ES-I3 (cell line): ENCODE measurements at regions not wholly inside any gene's neighbourhood (a gene's known extent, or its start where the extent isn't known, plus 50 kb on each side); places are given as distances from the start of the nearest gene placed in this dataset.
"Not testable (repeated sequence)": the region's sequence is repeated elsewhere in the genome, so short reads cannot be mapped to it uniquely, and the experiment has no call there.

Experiments used
- H3K36me3 ChIP-seq: 2 replicates; pipeline ENCODE4 v1.6.1; 2013; ENCODE audit warnings: mild to moderate bottlenecking, low read length, control low read depth, moderate library complexity; ENCODE audit not compliant: insufficient read depth
- H3K4me1 ChIP-seq: 2 replicates; pipeline ENCODE4 v1.6.1; 2013; ENCODE audit warnings: mild to moderate bottlenecking, control low read depth, low read length; ENCODE audit not compliant: insufficient read depth
- H3K9ac ChIP-seq: 2 replicates; pipeline ENCODE4 v1.6.1; 2013; ENCODE audit warnings: low read depth, mild to moderate bottlenecking, low read length, moderate library complexity
- H3K9me3 ChIP-seq: 2 replicates; pipeline ENCODE4 v1.6.1; 2013; ENCODE audit warnings: mild to moderate bottlenecking, low read length, moderate library complexity; ENCODE audit not compliant: control insufficient read depth, insufficient read depth

DNA sequence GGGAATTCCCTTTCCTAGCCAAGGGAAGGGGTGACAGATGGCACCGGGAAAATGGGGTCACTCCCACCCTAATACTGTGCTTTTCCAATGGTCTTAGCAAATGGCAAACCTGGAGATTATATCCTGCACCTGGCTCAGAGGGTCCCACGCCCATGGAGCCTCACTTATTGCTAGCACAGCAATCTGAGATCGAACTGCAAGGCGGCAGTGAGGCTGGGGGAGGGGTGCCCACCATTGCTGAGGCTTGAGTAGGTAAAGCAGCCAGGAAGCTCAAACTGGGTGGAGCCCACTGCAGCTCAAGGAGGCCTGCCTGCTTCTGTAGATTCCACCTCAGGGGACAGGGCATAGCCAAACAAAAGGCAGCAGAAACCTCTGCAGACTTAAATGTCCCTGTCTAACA is 438.9 kb downstream of the TMEM182 start:
- H3K9me3 ChIP-seq, result not testable (repeated sequence)

DNA sequence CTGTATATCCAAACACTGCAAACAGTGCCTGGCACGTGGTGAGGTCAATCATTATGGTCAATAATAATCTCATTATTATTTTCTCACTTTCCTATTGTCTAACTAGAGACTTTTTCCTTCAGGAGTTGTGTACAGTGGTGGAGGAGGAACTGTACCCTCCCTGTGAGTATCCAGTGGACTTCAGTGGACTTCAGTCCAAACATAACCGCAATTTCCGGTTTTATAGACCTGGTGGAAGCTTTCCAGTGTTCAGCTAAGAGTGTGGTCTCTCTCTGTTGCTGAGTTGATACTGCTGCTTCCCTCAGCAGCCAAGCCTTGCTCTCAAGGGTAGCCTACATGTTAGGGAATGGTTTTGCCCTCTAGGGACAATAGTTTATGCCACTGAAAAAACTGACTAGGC is 447.1 kb downstream of the TMEM182 start:
- no peaks in the 10 kb centered on the region for H3K36me3 ChIP-seq
- no peaks in the 10 kb centered on the region for H3K9me3 ChIP-seq
- no peaks in the 10 kb centered on the region for H3K4me1 ChIP-seq
- H3K9ac ChIP-seq, result no peak overlapping the region

More for the DNA sequence above, 438.9 kb downstream of the TMEM182 start:
- H3K36me3 ChIP-seq, H3K4me1 ChIP-seq, H3K9ac ChIP-seq: not testable (repeated sequence)

DNA sequence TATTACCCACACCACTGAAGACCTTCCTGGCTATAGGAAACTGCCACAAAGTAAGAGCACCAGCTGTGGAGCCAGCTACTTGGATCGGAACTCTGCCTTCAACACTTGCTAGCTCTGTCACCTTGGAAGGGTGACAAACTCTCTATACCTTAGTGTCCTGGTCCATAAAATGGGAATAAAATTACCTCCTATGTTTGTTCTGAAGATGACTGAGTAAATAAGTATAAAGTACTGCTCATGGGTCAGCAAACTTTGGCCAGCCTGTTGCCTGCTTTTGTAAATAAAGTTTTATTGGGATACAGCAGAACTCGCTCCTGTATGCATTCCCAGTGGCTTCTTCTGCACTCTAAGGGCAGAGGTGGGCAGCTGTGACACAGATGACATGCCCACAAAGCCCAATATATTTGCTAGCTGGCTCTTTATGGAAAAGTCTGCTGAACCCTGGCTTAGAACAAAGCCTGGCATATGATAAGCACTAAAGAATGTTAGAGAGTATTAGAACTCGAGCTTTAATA is 451.3 kb downstream of the TMEM182 start:
- Histone ChIP-seq H3K36me3 (no peaks in the 10 kb centered on the region), H3K9me3 (no peaks in the 10 kb centered on the region), H3K4me1 (no peaks in the 10 kb centered on the region), H3K9ac (no peak overlapping the region)

- Histone ChIP-seq H3K9ac (no peak overlapping the region), H3K36me3 (no peaks in the 10 kb centered on the region), H3K9me3 (no peaks in the 10 kb centered on the region), H3K4me1 (no peaks in the 10 kb centered on the region)
These were observed 456.7 kb downstream of the TMEM182 start for GRCh38 chr2:103218516-103218915.

DNA sequence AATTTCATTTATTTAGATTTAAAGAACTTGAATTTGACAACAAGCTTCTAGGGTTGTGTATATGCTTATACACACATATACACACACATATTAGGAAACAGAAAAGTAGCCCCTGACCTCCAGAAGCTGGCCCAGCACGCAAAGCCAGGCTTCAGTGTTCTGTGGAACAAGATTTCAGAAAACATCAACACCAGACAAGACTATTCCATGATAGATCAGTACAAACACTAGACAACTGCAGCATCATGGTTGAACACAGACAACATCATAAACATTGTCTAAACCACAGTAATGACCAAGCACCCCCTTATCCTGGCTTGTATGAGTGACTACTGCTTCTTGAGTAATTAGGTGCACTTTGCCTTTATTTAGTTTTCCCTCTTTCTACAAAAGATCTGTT is 457.6 kb downstream of the TMEM182 start:
- Histone ChIP-seq H3K36me3 (no peaks in the 10 kb centered on the region), H3K4me1 (no peaks in the 10 kb centered on the region), H3K9ac (no peak overlapping the region), H3K9me3 (no peaks in the 10 kb centered on the region)

GRCh38 chr2:103222969-103223368 is 461.1 kb downstream of the TMEM182 start:
- Histone ChIP-seq H3K4me1 (no peaks in the 10 kb centered on the region), H3K9me3 (no peaks in the 10 kb centered on the region), H3K9ac (no peak overlapping the region), H3K36me3 (no peaks in the 10 kb centered on the region)

- H3K4me1 ChIP-seq, result no peaks in the 10 kb centered on the region
- H3K9ac ChIP-seq, result no peak overlapping the region
- no peaks in the 10 kb centered on the region for H3K36me3 ChIP-seq
- H3K9me3 ChIP-seq, result no peaks in the 10 kb centered on the region
These were observed 469.0 kb downstream of the TMEM182 start for GRCh38 chr2:103230796-103231195.

GRCh38 chr2:103232865-103233264 is 471.0 kb downstream of the TMEM182 start:
- Histone ChIP-seq H3K9ac (no peak overlapping the region), H3K36me3 (no peaks in the 10 kb centered on the region), H3K9me3 (no peaks in the 10 kb centered on the region)

DNA sequence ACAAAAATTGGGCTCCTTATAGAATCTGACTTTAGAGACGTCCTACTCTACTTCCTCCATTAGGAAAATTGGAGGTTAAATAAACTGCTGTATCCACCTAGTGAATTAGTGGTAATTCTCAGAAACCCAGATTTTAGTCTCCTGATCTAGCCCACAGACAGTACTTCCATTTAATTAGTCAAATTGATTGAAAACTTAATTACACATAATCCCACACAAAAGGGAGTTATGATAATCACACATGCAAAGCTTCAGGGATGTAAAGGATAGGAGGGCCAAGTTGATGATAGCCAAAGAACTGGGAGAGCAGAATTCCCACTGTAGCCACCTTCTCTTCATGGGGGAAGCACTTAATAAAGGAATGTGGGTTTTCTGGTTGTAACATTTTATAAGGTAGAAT is 471.9 kb downstream of the TMEM182 start:
- Histone ChIP-seq H3K9me3 (no peaks in the 10 kb centered on the region), H3K4me1 (no peaks in the 10 kb centered on the region), H3K36me3 (no peaks in the 10 kb centered on the region)

More at GRCh38 chr2:103232865-103233264, 471.0 kb downstream of the TMEM182 start:
- no peaks in the 10 kb centered on the region for H3K4me1 ChIP-seq

DNA sequence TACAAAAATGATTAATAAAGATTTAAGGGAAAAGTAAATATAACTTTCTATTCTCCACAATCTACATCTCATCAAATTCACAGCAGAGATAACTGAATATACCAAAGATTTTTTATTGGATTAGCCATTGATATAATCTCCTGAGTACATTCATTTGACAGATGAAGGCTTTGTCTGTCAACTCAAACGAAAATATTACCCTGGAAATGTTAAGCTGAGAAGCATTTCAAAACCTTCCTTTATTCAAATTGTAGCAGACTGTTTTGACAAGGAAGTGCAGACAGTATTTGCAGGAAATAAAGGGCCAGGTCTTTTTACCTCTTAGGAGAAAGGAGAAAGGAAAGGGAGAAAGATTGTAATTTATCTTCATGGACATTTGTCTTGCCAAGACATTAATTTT is 473.5 kb downstream of the TMEM182 start:
- no peaks in the 10 kb centered on the region for H3K36me3 ChIP-seq
- no peak overlapping the region for H3K9ac ChIP-seq
- no peaks in the 10 kb centered on the region for H3K9me3 ChIP-seq
- H3K4me1 ChIP-seq, result no peaks in the 10 kb centered on the region

More for the DNA sequence above, 471.9 kb downstream of the TMEM182 start:
- H3K9ac ChIP-seq, result no peak overlapping the region

DNA sequence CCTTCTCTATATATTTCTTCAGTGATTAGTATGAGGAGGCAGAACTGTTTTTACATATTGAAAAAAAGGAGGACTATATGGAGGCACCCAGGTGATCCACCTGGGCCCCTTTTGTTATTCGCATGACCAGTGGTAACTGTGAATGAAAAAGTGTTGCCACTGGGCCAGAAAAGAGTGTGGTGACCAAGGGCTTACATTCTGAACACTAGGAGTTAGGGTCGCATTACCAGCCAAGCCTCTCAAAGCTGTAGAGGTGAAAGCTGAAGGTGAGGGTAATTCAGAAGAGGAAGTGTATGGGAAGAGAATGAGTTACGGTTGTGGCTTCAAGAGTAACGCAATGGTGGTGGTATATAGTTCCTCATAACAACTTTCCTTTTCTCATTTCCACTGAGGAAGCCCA is 487.6 kb downstream of the TMEM182 start:
- H3K9ac ChIP-seq, result no peak overlapping the region

GRCh38 chr2:103252781-103253180 is 490.9 kb downstream of the TMEM182 start:
- no peaks in the 10 kb centered on the region for H3K36me3 ChIP-seq
- H3K9ac ChIP-seq, result no peak overlapping the region
- H3K9me3 ChIP-seq, result no peaks in the 10 kb centered on the region
- H3K4me1 ChIP-seq, result no peaks in the 10 kb centered on the region

More for the DNA sequence above, 487.6 kb downstream of the TMEM182 start:
- Histone ChIP-seq H3K9me3 (no peaks in the 10 kb centered on the region), H3K4me1 (no peaks in the 10 kb centered on the region), H3K36me3 (no peaks in the 10 kb centered on the region)

- no peaks in the 10 kb centered on the region for H3K4me1 ChIP-seq
- no peak overlapping the region for H3K9ac ChIP-seq
These were observed 492.8 kb downstream of the TMEM182 start for GRCh38 chr2:103254611-103255010.

GRCh38 chr2:103264058-103264768 is 502.4 kb downstream of the TMEM182 start:
- H3K4me1 ChIP-seq, result no peaks in the 10 kb centered on the region
- H3K9me3 ChIP-seq, result no peaks in the 10 kb centered on the region
- no peaks in the 10 kb centered on the region for H3K36me3 ChIP-seq
- no peak overlapping the region for H3K9ac ChIP-seq

More at GRCh38 chr2:103254611-103255010, 492.8 kb downstream of the TMEM182 start:
- no peaks in the 10 kb centered on the region for H3K36me3 ChIP-seq
- no peaks in the 10 kb centered on the region for H3K9me3 ChIP-seq

DNA sequence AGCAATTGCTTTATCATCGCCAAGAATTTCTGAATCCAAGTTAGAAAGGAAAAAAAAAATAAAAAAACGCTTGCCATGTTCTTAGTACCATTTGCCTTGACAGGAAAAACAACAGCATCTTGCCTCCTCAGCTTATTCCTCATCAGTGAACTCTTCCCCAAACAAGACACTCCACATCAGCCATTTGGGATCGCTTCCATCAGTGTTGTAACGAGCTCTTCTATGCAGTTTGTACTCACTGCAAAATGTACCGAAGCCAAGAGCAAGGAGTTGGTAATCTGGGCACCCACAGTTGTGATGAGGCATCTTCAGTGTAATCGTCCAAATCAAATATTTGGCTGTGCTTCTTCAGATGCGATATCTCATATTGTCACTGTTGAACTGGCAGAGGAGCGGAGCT is 503.7 kb downstream of the TMEM182 start:
- H3K4me1 ChIP-seq, result no peaks in the 10 kb centered on the region
- H3K9me3 ChIP-seq, result peaks cover 2% of the 10 kb centered on the region; the same call in 1 of the 2 replicates
- H3K36me3 ChIP-seq, result no peaks in the 10 kb centered on the region
- no peak overlapping the region for H3K9ac ChIP-seq
